SK-N-MC (cell line): ENCODE measurements at regions not wholly inside any gene's neighbourhood (a gene's known extent, or its start where the extent isn't known, plus 50 kb on each side); places are given as distances from the start of the nearest gene placed in this dataset.

Source experiments
- EZH2 ChIP-seq: fragments of 200-600 bp; sonication (generic); IDR thresholded peaks from one replicate; pipeline ENCODE4 v1.6.1; 2017; ENCODE audit warnings: antibody characterized with exemption
- POLR2AphosphoS5 ChIP-seq: IDR thresholded peaks from 2 replicates; pipeline ENCODE4 v1.6.1; 2012; ENCODE audit warnings: mild to moderate bottlenecking, low read depth, low read length, borderline replicate concordance

DNA sequence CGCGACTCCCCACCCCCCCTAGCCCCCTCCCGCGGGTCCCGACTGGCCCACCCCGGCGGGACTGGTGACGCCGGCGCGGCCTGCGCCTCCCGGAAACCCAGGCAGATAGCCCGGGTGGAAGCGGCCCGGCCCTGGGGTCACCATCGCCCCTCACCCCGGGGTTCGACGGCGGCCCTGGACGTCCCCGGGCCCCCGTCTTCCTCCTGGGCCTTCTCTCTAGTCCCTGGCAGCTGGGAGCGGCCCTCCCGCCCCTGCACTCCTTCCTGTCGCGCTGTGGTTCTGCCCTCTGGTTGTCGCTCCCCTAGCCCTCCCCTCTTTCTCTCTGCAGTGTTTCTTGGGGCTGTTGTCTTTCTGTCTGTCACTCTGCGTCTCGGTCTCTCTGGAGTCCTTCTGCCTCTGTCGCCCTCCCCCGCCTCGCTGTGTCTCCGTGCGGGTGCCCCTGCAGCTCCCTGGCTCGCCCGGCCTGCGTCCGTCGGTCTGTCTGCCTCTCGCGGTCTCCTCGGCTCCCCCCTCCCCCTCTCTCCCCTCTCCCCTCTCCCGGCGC, 90.5 kb upstream of the PAX2 start:
- TF ChIP-seq POLR2AphosphoS5, result no peak
- no peak for TF ChIP-seq EZH2
